Bronchial epithelial cell (primary cell): ENCODE measurements at regions not wholly inside any gene's neighbourhood (a gene's known extent, or its start where the extent isn't known, plus 50 kb on each side); places are given as distances from the start of the nearest gene placed in this dataset.

Experiments used
- DNase-seq: peaks from one replicate; pipeline ENCODE4 v3.0.0-alpha.2; 2010; ENCODE audit warnings: low read depth
- FAIRE-seq: peaks from 2 replicates; lab custom pipeline; 2011; peaks lifted over from hg19 to GRCh38; lab: Jason Lieb, UNC
- H3K27me3 ChIP-seq: 2 replicates; pipeline ENCODE4 v1.5.1; 2011; ENCODE audit warnings: low read length; ENCODE audit not compliant: control insufficient read depth, insufficient read depth
- H3K36me3 ChIP-seq: 2 replicates; pipeline ENCODE4 v1.5.1; 2011; ENCODE audit warnings: low read length; ENCODE audit not compliant: control insufficient read depth, insufficient read depth
- H3K4me3 ChIP-seq: 2 replicates; pipeline ENCODE4 v1.5.1; 2011; ENCODE audit warnings: mild to moderate bottlenecking, low read depth, low read length, control low read depth
- CTCF ChIP-seq: IDR thresholded peaks from 2 replicates; pipeline ENCODE4 v1.5.1; 2011; ENCODE audit warnings: mild to moderate bottlenecking, moderate library complexity, low read length, control low read depth, inconsistent platforms; ENCODE audit not compliant: insufficient read depth, severe bottlenecking

- TF ChIP-seq CTCF = no peak
- Histone ChIP-seq H3K4me3 (no peak overlapping the region), H3K27me3 (no peaks in the 10 kb centered on the region), H3K36me3 (no peaks in the 10 kb centered on the region)
- FAIRE-seq = no peak
- no peak for DNase-seq
Observed at GRCh38 chr3:117524890-117525289, 815.3 kb downstream of the TUSC7 start.

GRCh38 chr3:117526470-117527079, 817.0 kb downstream of the TUSC7 start:
- DNase-seq (peak; percentile 23), FAIRE-seq (no peak)
- H3K27me3 ChIP-seq = no peaks in the 10 kb centered on the region
- no peak overlapping the region for H3K4me3 ChIP-seq
- H3K36me3 ChIP-seq = no peaks in the 10 kb centered on the region
- TF ChIP-seq CTCF = peak; percentile 42

- Histone ChIP-seq H3K4me3 (no peak overlapping the region), H3K27me3 (no peaks in the 10 kb centered on the region), H3K36me3 (no peaks in the 10 kb centered on the region)
- FAIRE-seq (no peak), DNase-seq (no peak)
- no peak for TF ChIP-seq CTCF
Observed at GRCh38 chr3:117527346-117527745, 817.8 kb downstream of the TUSC7 start.

- no peak overlapping the region for H3K4me3 ChIP-seq
- TF ChIP-seq CTCF = no peak
- FAIRE-seq = no peak
Observed at GRCh38 chr3:117528688-117529087, 819.1 kb downstream of the TUSC7 start.

GRCh38 chr3:117531078-117531767, 821.6 kb downstream of the TUSC7 start:
- no peak for TF ChIP-seq CTCF
- no peaks in the 10 kb centered on the region for H3K36me3 ChIP-seq
- no peak overlapping the region for H3K4me3 ChIP-seq
- H3K27me3 ChIP-seq = no peaks in the 10 kb centered on the region
- peak; percentile 52 for FAIRE-seq
- no peak for DNase-seq

More at GRCh38 chr3:117528688-117529087, 819.1 kb downstream of the TUSC7 start:
- DNase-seq = peak; percentile 51
- Histone ChIP-seq H3K27me3 (no peaks in the 10 kb centered on the region), H3K36me3 (no peaks in the 10 kb centered on the region)

- Histone ChIP-seq H3K36me3 (no peaks in the 10 kb centered on the region), H3K4me3 (no peak overlapping the region), H3K27me3 (no peaks in the 10 kb centered on the region)
- FAIRE-seq (no peak), DNase-seq (no peak)
- TF ChIP-seq CTCF = no peak
Observed at GRCh38 chr3:117532268-117532667, 822.7 kb downstream of the TUSC7 start.
